CD4-positive, alpha-beta memory T cell (primary cell): ENCODE measurements at regions not wholly inside any gene's neighbourhood (a gene's known extent, or its start where the extent isn't known, plus 50 kb on each side); places are given as distances from the start of the nearest gene placed in this dataset.
"Not testable (repeated sequence)": the region's sequence is repeated elsewhere in the genome, so short reads cannot be mapped to it uniquely, and the experiment has no call there.

ENCODE experiments used
- CTCF ChIA-PET: fragments of 350-600 bp; sonication (Branson Sonifier 250); formaldehyde crosslinking; loops from one replicate; lab custom pipeline; 2021; ENCODE audit warnings: inconsistent platforms; ENCODE audit not compliant: partially characterized antibody; lab: Charles Lee
- POLR2A ChIA-PET: fragments of 350-600 bp; sonication (Branson Sonifier 250); formaldehyde crosslinking; loops from one replicate; lab custom pipeline; 2021; ENCODE audit not compliant: partially characterized antibody; lab: Charles Lee
- DNase-seq, 5 donors: peaks; one replicate each; pipeline versions ENCODE4 v3.0.0 to v3.0.0-alpha.2; 2020 to 2022; ENCODE audit warnings: mixed read lengths in 1 of 5
- H3K27ac ChIP-seq: one replicate; pipeline ENCODE4 v1.7.0; 2013; ENCODE audit warnings: low read depth, low read length
- H3K27me3 ChIP-seq: 2 replicates; pipeline ENCODE4 v1.7.0; 2013; ENCODE audit warnings: mild to moderate bottlenecking, low read length, moderate library complexity; ENCODE audit not compliant: insufficient read depth
- H3K36me3 ChIP-seq: 2 replicates; pipeline ENCODE4 v1.7.0; 2013; ENCODE audit warnings: mild to moderate bottlenecking, low read length, moderate library complexity; ENCODE audit not compliant: insufficient read depth
- H3K4me1 ChIP-seq: 2 replicates; pipeline ENCODE4 v1.7.0; 2013; ENCODE audit warnings: mild to moderate bottlenecking, low read length, moderate library complexity; ENCODE audit not compliant: insufficient read depth
- H3K4me3 ChIP-seq, 2 donors: one replicate each; pipeline ENCODE4 v1.7.0; 2013; ENCODE audit warnings: low read length in 2 of 2, mild to moderate bottlenecking in 1 of 2
- H3K9me3 ChIP-seq, 2 donors: one replicate each; pipeline ENCODE4 v1.7.0; 2013; ENCODE audit warnings: low read length in 2 of 2, control low read depth in 1 of 2; ENCODE audit not compliant: control insufficient read depth in 1 of 2
- H3K27ac Mint-ChIP-seq, 7 donors: one replicate each; pipeline ENCODE4 v1.8.0; 2020 to 2021; ENCODE audit warnings: mixed read lengths in 7 of 7, mild to moderate bottlenecking in 6 of 7, inconsistent platforms in 3 of 7, moderate library complexity in 3 of 7
- H3K27me3 Mint-ChIP-seq, 2 donors: one replicate each; pipeline ENCODE4 v1.8.0; 2020 to 2021; ENCODE audit warnings: mixed read lengths in 2 of 2
- H3K36me3 Mint-ChIP-seq, 2 donors: one replicate each; pipeline ENCODE4 v1.8.0; 2020 to 2021; ENCODE audit warnings: mixed read lengths in 2 of 2, inconsistent platforms in 1 of 2, mild to moderate bottlenecking in 1 of 2
- H3K4me1 Mint-ChIP-seq, 4 donors: one replicate each; pipeline ENCODE4 v1.8.0; 2020 to 2021; ENCODE audit warnings: mixed read lengths in 4 of 4, mild to moderate bottlenecking in 1 of 4
- H3K4me3 Mint-ChIP-seq, 8 donors: one replicate each; pipeline ENCODE4 v1.8.0; 2020 to 2021; ENCODE audit warnings: mixed read lengths in 8 of 8, mild to moderate bottlenecking in 7 of 8, moderate library complexity in 6 of 8, inconsistent platforms in 3 of 8
- H3K9me3 Mint-ChIP-seq, 8 donors: one replicate each; pipeline ENCODE4 v1.8.0; 2020 to 2021; ENCODE audit warnings: mixed read lengths in 8 of 8, mild to moderate bottlenecking in 5 of 8, inconsistent platforms in 3 of 8, moderate library complexity in 1 of 8
- intact Hi-C: fragments of 100-400 bp; cut with micrococcal nuclease; formaldehyde crosslinking; loops from one replicate; pipeline ENCODE4 v1.15.1; 2023

DNA sequence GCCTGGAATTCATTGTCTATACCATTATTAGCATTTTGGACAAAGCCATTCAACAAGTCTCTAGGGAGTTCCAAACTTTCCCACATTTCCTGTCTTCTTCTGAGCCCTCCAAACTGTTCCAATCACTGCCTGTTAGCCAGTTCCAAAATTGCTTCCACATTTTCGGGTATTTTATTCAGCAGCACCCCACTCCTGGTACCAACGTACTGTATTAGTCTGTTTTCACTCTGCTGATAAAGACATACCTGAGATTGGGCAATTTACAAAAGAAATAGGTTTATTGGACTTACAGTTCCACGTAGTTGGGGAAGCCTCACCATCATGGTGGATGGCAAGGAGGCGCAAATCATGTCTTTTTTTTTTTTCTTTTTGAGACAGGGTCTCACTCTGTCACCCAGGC, 578.6 kb upstream of the FSHR start:
- H3K9me3 ChIP-seq, H3K36me3 Mint-ChIP-seq, H3K27me3 Mint-ChIP-seq, CTCF ChIA-PET, intact Hi-C loops, H3K27me3 ChIP-seq, H3K4me1 Mint-ChIP-seq, H3K4me1 ChIP-seq, H3K36me3 ChIP-seq, DNase-seq, H3K4me3 ChIP-seq, POLR2A ChIA-PET, H3K4me3 Mint-ChIP-seq, H3K27ac ChIP-seq, H3K27ac Mint-ChIP-seq: not testable (repeated sequence)
- H3K9me3 Mint-ChIP-seq, result peaks cover 3 to 27% (median 5%) of the 10 kb centered on the region in 8 donors

DNA sequence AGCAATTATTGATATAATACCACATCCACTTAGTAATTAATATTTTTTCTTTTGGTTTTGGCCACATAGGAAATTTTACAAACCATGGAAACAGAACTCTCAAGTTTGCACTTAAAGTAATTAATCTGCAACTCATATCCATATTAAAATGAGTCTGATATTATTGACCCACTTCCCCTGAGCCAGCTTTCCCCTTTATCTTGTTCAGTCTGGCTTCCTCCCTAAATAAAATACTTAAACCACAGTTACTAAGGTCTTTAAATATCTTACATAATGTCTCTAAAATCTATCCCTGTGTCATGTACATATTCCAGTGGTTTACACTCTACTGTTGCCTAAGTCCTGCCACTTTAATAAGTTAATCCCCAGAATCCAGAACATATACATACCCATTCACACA, 564.9 kb upstream of the FSHR start:
- ChIA-PET POLR2A (no interaction called here), CTCF (no interaction called here)
- Histone ChIP-seq H3K27ac (no peak overlapping the region), H3K27me3 (no peaks in the 10 kb centered on the region), H3K4me3 (no peak overlapping the region), H3K4me1 (no peaks in the 10 kb centered on the region), H3K36me3 (no peaks in the 10 kb centered on the region), H3K9me3 (no peaks in the 10 kb centered on the region)
- no peak overlapping the region for H3K4me3 Mint-ChIP-seq
- H3K36me3 Mint-ChIP-seq, result no peaks in the 10 kb centered on the region
- intact Hi-C loops, result no loop called here
- H3K9me3 Mint-ChIP-seq, result peaks cover 0 to 15% (median 0%) of the 10 kb centered on the region in 8 donors
- H3K27me3 Mint-ChIP-seq, result no peaks in the 10 kb centered on the region
- H3K27ac Mint-ChIP-seq, result no peak overlapping the region
- no peaks in the 10 kb centered on the region for H3K4me1 Mint-ChIP-seq
- no peak for DNase-seq

DNA sequence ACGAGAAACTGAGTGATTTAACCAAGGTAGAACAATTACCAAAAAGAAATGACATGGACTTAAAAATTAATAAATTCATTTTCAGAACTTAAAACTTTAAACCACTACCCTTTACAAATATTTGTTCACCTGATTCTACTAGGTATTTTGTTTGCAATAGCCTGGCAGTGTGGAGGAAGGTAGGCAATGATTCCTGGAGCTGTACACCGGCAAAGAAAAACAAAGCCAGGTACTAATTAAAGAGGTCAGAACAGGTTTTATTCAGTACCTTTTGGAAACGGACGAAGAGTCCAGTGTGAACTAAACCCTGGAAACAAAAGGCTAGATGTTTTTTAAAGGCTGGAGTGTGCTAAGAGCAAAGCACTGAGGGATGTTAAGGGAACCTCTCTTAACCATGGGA, 561.3 kb upstream of the FSHR start:
- H3K4me1 ChIP-seq, result no peaks in the 10 kb centered on the region
- no peaks in the 10 kb centered on the region for H3K4me1 Mint-ChIP-seq
- H3K27ac ChIP-seq, result no peak overlapping the region
- no peak overlapping the region for H3K4me3 ChIP-seq
- H3K9me3 Mint-ChIP-seq, result peaks cover 0 to 13% (median 0%) of the 10 kb centered on the region in 8 donors
- no peaks in the 10 kb centered on the region for H3K9me3 ChIP-seq
- DNase-seq, result no peak
- no peaks in the 10 kb centered on the region for H3K27me3 Mint-ChIP-seq
- H3K36me3 ChIP-seq, result no peaks in the 10 kb centered on the region
- no peaks in the 10 kb centered on the region for H3K36me3 Mint-ChIP-seq
- ChIA-PET CTCF (no interaction called here), POLR2A (no interaction called here)
- H3K4me3 Mint-ChIP-seq, result no peak overlapping the region
- intact Hi-C loops, result no loop called here
- H3K27ac Mint-ChIP-seq, result no peak overlapping the region
- H3K27me3 ChIP-seq, result no peaks in the 10 kb centered on the region

DNA sequence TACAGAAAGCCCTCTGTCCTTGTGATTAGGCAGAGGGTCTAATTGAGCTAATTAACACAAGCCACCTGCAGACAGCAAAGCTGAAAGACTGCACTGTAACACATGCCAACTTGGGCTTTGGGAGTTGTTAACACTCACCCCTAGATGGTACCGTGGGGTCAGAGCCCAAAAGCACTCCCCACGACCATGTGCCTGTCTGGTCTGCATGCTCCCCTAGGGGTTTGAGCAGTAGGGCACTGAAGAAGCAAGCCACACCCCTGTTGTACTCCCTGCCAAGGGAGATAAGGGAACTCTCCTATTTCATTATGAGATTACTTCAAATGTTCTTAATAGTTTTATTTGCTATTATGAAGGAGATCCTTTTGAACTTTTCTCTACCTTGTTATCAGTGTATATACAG, 560.1 kb upstream of the FSHR start:
- Mint-ChIP-seq H3K36me3 (no peaks in the 10 kb centered on the region), H3K9me3 (peaks cover 0 to 12% (median under 1%) of the 10 kb centered on the region in 8 donors), H3K27ac (no peak overlapping the region), H3K4me3 (no peak overlapping the region), H3K27me3 (no peaks in the 10 kb centered on the region), H3K4me1 (no peaks in the 10 kb centered on the region)
- H3K27me3 ChIP-seq, result no peaks in the 10 kb centered on the region
- POLR2A ChIA-PET, result no interaction called here
- no peaks in the 10 kb centered on the region for H3K9me3 ChIP-seq
- H3K4me1 ChIP-seq, result no peaks in the 10 kb centered on the region
- no peaks in the 10 kb centered on the region for H3K36me3 ChIP-seq
- H3K27ac ChIP-seq, result no peak overlapping the region
- H3K4me3 ChIP-seq, result no peak overlapping the region
- intact Hi-C loops, result no loop called here
- no peak for DNase-seq
- CTCF ChIA-PET, result interaction anchor here (0.9 kb wide), 1 partner anchor 90 kb away, joined by 3 read pairs; no protein-coding TSS in a partner anchor

DNA sequence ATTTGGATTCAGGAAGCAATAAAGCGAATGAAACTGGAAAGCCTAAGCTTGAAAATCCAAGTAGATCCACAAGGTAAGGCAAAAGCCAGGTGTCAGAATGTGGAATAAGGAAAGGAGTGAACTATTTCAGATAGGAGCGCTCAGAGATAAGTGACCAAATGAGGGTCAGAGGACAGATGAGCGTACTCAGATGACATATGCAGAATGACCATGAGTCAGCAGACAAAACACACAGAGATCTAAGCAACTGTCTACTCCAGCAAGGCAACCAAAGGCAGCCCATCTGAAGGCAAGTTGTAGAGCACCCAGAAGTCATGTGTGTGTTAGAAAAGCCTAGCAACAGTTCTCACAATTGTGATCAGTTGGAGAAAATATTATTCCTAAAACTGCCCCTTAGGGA, 548.4 kb upstream of the FSHR start:
- CTCF ChIA-PET, result no interaction called here
- intact Hi-C loops, result no loop called here
- POLR2A ChIA-PET, result no interaction called here
- Mint-ChIP-seq H3K4me1 (no peaks in the 10 kb centered on the region), H3K36me3 (no peaks in the 10 kb centered on the region), H3K9me3 (peaks cover 0 to 8% (median 0%) of the 10 kb centered on the region in 8 donors), H3K27me3 (no peaks in the 10 kb centered on the region), H3K4me3 (no peak overlapping the region), H3K27ac (no peak overlapping the region)
- DNase-seq, result no peak
- Histone ChIP-seq H3K36me3 (no peaks in the 10 kb centered on the region), H3K4me3 (no peak overlapping the region), H3K4me1 (no peaks in the 10 kb centered on the region), H3K27me3 (no peaks in the 10 kb centered on the region), H3K27ac (no peak overlapping the region), H3K9me3 (no peaks in the 10 kb centered on the region)

DNA sequence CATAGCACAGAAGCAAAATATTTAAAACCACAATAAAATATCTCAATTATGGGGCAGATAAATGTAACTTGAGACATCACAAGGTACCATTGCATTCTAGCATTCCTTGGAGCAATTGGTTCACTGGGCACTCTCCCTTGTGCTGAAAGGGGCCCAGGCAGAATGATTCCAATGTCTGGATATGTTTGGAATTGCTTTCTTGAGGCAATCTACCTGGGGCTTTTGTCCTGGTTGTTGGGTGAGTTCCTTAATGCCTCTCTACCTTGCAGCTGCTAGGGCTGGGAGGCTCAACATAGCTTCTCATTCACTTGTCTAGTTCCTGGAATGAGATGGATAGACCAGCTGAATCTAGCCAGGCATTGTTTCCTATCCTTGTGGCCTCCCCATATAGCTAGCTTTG, 539.6 kb upstream of the FSHR start:
- H3K4me3 Mint-ChIP-seq, result no peak overlapping the region
- peaks cover 0 to 16% (median under 1%) of the 10 kb centered on the region in 8 donors for H3K9me3 Mint-ChIP-seq
- H3K27me3 Mint-ChIP-seq, result no peaks in the 10 kb centered on the region
- H3K27me3 ChIP-seq, result no peaks in the 10 kb centered on the region
- H3K4me3 ChIP-seq, result no peak overlapping the region
- no peaks in the 10 kb centered on the region for H3K4me1 ChIP-seq
- DNase-seq, result no peak
- ChIA-PET POLR2A (no interaction called here), CTCF (no interaction called here)
- no peaks in the 10 kb centered on the region for H3K36me3 Mint-ChIP-seq
- H3K4me1 Mint-ChIP-seq, result no peaks in the 10 kb centered on the region
- H3K27ac ChIP-seq, result no peak overlapping the region
- intact Hi-C loops, result no loop called here
- no peaks in the 10 kb centered on the region for H3K9me3 ChIP-seq
- no peaks in the 10 kb centered on the region for H3K36me3 ChIP-seq
- H3K27ac Mint-ChIP-seq, result no peak overlapping the region

DNA sequence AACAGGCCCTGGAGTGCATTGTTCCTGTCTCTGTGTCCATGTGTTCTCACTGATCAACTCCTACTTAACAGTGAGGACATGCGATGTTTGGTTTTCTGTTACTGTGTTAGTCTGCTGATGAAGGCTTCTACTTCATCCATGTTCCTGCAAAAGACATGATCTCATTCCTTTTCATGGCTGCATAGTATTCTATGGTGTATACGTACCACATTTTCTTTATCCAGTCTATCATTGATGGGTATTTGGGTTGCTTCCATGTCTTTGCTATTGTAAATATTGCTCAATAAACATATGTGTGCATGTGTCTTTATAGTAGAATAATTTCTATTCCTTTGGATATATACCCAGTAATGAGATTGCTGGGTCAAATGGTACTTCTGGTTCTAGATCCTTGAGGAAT, 537.7 kb upstream of the FSHR start:
- H3K4me3 Mint-ChIP-seq, POLR2A ChIA-PET: not testable (repeated sequence)
- H3K9me3 Mint-ChIP-seq, result peaks cover 0 to 16% (median under 1%) of the 10 kb centered on the region in 8 donors

DNA sequence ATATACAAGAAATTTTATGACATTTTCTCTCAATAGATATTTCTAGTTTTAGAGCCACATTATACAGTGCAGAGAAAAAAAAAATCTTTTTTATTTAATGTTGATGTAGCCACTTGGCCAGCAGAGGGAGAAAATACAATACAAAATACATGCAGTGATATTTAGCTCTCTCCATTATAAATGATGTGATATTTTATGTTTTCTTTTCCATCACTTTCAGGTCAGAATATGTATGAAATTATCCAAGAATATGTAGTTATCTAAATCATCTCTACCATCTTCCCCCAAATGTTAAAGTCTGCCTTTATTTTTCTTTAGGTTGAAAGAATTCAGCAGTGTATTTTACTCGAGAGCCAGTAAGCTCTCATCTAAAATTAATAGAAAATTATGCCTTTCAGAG, 533.6 kb upstream of the FSHR start:
- no peak overlapping the region for H3K27ac Mint-ChIP-seq
- Histone ChIP-seq H3K27me3 (no peaks in the 10 kb centered on the region), H3K27ac (no peak overlapping the region), H3K36me3 (no peaks in the 10 kb centered on the region), H3K4me1 (no peaks in the 10 kb centered on the region), H3K4me3 (no peak overlapping the region), H3K9me3 (no peaks in the 10 kb centered on the region)
- peaks cover 0 to 10% (median 2%) of the 10 kb centered on the region in 8 donors for H3K9me3 Mint-ChIP-seq
- H3K4me3 Mint-ChIP-seq, result no peak overlapping the region
- intact Hi-C loops, result no loop called here
- H3K4me1 Mint-ChIP-seq, result no peaks in the 10 kb centered on the region
- no peak for DNase-seq
- no peaks in the 10 kb centered on the region for H3K36me3 Mint-ChIP-seq
- POLR2A ChIA-PET, result no interaction called here
- CTCF ChIA-PET, result no interaction called here
- no peaks in the 10 kb centered on the region for H3K27me3 Mint-ChIP-seq

More for the DNA sequence above, 537.7 kb upstream of the FSHR start:
- H3K27me3 Mint-ChIP-seq, H3K4me1 Mint-ChIP-seq, H3K27ac ChIP-seq, H3K36me3 Mint-ChIP-seq, H3K27me3 ChIP-seq, H3K27ac Mint-ChIP-seq, DNase-seq, H3K4me3 ChIP-seq, H3K9me3 ChIP-seq, intact Hi-C loops, H3K36me3 ChIP-seq, H3K4me1 ChIP-seq, CTCF ChIA-PET: not testable (repeated sequence)
